NCI-H1092 treated with DMSO at 0.1 percent for 48 hours (cell line): ENCODE measurements at regions not wholly inside any gene's neighbourhood (a gene's known extent, or its start where the extent isn't known, plus 50 kb on each side); places are given as distances from the start of the nearest gene placed in this dataset.
"Not testable (repeated sequence)": the region's sequence is repeated elsewhere in the genome, so short reads cannot be mapped to it uniquely, and the experiment has no call there.

ENCODE experiments used
- DNase-seq: peaks from one replicate; lab custom pipeline; 2025; lab: John Stamatoyannopoulos, UW

DNA sequence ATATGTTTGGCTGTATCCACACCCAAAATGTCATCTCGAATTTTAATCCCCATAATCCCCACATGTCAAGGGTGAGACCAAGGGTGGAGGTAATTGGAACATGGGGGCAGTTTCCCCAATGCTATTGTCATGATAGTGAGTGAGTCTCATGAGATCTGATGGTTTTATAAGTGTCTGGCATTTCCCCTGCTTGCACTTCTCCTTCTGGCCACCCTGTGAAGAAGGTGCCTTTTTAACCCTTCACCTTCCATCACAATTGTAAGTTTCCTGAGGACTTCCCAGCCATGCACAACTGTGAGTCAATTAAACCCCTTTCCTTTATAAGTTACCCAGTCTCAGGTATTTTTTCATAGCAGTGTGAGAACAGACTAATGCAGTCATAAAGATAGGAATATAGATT lies 216.7 kb upstream of the SSTR1 start:
- DNase-seq, result no peak

DNA sequence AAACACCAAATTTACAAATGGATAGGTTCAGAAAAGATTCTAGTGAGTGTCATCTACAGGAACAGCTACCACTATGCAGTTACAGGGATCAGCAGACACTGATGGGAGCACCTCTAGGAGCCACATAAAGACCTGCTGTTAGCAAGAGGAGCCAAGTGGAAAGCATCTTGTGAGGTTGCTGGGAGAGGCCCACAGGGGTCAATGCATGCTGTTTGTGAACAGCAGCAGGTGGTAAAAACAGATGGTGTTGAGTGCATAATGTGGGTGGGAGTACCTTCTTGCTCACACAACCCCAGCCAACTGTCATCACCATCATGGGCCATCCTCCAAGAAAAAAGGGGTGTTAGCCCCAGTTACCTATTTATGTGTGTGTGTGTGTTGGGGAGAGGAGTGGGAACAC lies 215.2 kb upstream of the SSTR1 start:
- peak; percentile 46 for DNase-seq

DNA sequence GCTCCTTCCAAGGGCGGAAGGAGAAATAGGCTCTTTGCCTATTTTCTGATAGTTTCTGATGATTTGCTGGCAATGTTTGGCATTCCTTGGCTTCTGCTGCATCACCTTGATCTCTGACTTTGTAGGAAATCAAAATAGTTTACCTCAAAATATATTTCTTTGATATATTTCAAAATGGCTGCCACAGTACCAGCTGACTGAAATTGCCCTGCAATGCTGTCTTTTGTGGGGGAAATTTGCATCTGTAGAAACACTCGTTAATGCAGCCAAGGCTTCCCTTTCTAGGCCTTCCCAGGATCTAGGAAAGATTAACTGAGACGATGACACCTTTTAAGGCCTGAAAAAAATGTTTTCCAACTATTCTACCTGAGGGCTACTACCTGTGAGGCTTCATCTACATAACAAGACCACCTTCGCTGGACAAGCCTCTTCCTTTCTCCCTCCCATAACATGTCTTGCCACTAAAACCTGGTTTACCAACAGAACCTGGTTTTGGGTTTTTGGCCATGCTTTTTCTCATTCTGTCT lies 212.8 kb upstream of the SSTR1 start:
- DNase-seq, result no peak

DNA sequence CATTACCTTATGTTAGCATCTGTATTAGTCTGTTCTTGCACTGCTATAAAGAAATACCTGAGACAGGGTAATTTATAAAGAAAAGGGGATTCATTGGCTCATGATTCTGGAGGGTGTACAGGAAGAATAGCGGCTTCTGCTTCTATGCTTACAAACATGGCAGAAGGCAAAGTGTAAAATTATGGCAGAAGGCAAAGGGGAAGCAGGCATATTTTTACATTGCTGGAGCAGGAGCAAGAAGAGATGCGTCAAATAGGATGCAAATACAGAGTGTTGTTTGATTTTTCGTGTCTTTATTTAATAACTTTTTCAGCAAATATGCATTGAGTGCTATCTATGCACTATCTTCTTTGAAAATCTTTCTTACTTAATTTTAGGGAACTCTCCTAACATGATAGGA lies 210.7 kb upstream of the SSTR1 start:
- DNase-seq, result no peak

DNA sequence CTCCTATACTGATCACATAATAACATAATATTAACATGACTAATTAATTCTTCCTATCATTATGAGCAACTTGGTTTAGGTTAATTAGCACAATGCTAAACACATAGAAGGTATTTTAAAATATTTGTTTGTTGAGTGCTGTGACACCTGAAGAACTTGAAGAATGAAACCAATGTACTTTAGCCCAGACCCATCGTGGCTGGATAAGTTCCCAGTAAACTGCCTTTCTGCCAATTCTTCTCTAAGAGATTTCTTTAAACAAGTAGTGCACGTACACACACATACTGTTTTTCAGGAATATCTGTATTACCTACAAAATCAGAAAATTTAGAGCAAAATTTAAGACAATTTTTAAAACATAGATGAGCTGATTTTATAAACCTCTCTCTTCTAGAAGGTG lies 207.4 kb upstream of the SSTR1 start:
- DNase-seq, result no peak

DNA sequence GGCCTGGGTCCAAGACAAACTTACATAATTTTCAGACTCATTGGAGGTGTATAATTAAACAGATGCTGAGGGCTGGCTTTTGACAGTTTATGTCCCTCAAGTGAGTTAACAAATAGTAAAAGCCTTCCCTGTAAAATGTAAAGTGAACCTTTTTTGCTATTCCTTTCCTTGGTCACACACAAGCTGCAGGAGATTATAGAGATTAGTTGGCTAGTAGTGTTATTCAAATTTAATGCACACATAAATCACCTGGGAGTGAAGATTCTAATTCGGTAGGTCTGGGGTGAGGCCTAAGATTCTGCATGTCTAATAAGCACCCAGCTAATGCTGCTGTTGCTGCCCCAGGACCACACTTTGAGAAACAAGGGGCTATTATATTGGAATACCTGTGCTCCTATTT lies 206.2 kb upstream of the SSTR1 start:
- DNase-seq, result no peak

DNA sequence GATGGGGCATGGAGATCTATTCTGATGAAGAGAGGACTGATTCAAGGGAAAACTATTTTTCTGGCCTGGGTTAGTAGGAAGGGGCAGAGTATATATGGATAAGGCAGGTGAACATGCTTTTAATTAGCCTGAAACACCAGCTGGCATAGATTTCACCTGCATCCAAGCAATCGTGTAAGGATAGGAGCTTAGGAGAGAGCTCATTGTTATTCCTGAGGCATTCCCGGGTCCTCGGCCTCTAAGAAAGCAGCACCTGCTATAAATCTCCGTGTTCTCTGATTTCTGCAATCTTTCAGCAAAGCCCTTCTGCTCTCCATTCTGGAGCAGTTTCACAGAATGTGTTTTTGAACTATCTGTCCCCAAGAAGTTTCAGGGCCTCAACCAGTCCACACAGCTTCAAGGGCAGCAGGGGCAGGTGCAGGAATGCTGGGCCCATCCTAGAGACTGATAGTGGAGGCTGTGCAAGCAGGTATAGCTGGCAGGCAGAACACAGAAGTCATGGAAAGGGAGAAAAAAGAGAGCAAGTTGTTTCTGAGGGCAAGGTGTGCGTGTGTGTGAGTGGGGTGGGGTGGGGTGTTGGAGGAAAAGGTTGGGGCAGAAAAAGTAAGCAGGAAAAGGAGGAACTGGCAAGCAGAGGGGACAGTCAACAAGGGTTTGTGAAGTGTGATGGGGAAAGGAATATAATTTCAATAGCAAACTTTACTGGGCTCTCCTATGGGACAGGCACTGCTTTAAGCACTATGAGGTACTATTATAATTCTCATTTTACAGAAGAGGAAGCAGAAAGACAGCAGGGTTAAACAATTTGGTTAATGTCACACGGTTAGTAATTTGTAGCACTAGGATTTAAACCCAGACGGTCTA lies 203.7 kb upstream of the SSTR1 start:
- no peak for DNase-seq

DNA sequence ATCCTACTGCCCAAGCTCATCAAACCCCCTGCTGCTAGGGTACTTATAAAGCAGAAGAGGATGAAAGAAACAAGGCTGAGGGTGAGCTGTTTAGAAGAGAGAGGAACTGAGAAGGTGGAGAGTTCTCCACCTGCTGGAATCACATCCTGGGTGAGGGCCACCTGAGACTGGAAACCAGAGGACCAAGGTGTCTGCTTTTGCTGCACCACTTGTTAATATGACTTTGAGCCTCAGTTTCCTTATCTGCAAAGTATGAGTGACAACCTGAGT lies 203.2 kb upstream of the SSTR1 start:
- no peak for DNase-seq

DNA sequence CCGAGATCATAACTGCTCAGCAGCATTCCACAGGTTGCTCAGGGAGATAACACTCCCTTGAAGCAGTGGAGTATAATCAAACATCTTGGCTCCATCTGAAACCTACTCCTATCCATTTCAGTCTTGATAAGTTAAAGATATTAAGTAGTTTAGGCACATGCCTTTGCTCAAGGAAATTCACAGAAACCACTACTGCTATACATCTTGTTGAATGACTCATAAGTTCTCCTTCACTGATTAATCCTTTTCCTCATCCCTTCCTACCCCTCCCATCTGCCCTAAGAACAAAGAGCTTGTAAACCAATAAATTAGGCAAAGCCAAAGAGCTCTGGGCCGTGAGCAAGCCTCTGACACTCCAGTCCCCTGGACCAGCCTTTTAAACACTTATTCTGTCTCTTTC lies 196.5 kb upstream of the SSTR1 start:
- DNase-seq, result not testable (repeated sequence)

DNA sequence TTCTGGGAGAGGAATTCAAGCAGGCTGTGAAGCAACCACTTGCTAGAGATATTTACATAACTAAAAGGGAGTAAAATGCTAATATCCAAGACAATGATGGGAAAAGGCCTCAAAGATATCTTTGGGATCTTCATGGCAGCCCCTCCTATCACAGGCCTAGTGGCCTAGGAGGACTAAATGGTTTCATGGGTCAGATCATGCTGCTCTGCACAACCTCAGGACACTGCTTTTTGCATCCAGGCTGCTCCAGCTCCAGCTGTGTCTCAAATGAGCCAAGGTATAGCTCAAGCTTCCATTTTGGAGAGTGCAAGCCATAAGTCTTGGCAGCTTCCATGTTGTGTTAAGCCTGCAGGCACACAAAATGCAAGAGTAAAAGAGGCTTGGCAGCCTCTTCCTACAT lies 195.6 kb upstream of the SSTR1 start:
- DNase-seq, result no peak

DNA sequence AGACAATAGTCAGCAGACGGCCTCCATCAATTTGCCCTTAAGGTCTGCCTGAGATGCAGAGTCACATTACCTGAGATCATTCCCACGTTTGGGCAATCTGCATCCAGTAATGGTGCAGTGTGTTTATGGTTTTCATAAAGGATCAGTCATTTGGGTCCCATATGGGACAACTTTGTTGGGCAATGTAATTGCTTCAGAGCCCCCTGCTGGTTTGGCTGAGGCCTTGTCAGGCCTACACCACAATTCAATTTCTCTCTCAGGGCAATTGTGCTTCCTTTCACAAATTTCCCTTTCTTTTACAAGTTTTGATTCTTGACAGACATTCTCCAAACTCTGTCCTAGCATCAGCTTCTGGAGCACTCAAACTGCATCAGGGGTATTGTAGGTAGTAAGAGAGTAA lies 191.2 kb upstream of the SSTR1 start:
- no peak for DNase-seq

DNA sequence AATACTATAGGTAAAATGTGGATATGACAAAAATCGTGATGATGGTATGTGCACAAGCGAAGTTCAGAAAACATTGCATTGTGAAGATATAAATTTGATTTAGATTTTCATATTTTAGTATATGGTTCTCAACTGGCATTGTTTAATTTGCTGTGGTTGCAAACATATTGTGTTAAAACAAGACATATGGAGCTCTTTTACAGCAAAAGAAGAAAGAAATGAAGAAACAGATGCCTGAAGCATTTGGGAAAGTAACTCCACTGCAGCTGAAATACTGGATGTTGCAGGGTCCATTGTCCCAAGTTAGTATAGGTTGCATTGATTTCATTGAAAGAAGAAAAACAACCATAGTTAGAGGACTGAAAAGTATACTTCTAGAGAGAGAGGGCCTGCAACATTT lies 185.8 kb upstream of the SSTR1 start:
- DNase-seq, result no peak

DNA sequence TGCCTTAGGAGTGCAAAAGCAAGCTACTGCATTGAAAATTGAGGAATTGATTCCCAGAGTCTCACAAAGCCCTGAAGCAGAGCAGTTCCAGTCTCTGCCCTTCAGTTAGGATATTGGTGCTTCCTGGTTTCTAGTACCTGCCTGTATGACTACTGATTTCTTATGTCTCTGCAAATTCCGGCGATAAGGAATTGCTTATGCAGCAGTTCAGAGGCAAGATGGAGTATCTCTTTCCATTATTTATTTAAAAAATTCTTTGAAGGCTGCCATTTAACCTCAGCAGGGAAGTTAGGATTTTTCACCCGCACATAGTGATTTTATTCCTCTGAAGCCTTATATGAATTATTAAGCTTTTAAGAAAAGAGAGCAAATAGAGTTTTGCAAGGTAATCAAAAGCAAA lies 184.9 kb upstream of the SSTR1 start:
- no peak for DNase-seq

DNA sequence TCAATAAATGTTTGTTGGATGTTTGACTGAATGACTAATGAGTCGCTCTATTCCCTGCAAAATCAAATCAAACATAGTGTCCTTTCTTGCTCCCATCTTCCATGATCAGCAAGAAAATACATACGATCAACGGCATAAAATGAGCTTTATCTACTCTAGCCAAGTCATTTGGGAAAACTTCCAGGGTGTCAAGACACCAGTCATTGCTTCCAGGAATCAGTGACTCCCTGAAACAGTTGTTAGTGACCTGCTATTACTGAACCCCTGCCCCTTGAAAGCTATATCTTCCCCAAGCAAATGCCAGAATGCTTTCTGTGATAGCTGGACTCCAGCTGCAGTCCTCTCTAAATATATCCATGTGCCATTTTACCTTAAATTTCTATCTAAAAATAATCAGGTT lies 169.5 kb upstream of the SSTR1 start:
- DNase-seq, result no peak

DNA sequence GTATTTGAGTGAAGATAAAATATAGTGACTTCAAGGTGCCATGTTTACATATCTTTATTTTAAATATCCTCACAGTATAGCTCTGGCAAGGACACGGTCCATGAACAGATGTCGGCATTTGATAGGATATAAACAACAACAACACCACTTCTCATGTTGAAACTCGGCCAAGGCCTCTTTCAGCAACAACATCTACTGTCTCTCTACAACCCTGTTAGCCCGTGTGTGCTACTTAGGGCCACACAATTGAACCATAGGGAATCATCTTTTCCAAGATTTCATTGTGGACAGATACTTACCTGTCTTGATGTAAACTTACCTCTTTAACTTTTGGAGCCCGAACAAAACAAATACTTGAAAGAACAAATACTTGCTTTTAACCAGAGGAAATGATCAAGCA lies 168.7 kb upstream of the SSTR1 start:
- DNase-seq, result peak; percentile 11

DNA sequence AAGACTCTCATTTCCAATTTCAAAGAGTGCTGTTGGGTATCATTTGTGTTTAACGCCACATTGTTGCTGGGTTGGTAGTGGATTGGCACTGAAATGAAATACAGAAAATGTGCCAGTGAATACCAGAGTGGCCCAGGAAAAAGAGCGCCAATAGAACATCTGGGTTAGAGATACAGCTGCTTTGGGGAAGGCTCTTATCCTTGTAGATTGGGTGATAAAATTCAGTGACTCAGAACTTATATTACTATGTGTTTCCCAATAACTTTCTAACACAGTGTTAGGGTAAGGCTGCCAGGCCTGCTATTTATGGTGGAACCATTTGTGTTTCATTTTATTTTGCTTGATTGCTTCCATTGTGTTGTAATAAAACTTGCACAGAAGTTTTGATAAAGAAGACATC lies 168.2 kb upstream of the SSTR1 start:
- DNase-seq, result no peak

DNA sequence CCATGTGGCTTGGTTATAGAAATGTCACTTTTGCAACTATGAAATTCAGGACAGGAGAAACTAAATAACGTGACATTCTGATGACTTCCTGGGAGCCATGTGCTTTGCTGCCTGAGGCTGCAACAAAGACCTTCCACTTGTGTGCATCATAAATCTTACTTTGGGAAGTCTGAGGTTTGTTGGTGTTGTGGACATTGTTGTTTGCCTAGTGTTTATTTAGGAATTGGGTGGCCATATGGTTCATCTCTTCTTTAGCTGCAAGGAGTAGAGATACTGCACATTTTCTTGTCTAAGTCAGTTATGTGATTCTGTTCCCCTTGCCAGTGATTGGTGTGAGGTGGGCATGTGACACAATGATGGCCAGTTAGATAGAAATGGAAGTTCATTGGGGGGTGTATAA lies 167.3 kb upstream of the SSTR1 start:
- no peak for DNase-seq

DNA sequence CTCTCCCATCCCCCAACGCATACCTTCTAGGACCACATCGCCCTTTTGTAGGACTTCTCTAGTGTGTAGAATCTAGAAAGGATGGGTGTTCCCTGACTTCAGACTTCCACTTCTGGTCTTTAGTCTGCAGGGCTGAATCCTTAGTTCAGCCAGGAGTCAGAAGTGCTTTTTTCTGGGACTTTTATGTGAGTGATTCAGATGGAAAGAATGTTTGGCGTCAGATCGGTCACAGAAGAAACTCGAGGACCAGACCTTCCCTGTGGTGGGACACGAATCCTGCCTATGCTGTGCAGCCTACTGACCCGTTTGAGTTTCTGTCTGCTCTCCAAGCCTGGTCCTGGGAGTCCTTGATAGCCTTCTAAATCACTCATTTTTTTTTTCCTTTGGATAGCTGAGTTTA lies 165.4 kb upstream of the SSTR1 start:
- DNase-seq, result no peak

DNA sequence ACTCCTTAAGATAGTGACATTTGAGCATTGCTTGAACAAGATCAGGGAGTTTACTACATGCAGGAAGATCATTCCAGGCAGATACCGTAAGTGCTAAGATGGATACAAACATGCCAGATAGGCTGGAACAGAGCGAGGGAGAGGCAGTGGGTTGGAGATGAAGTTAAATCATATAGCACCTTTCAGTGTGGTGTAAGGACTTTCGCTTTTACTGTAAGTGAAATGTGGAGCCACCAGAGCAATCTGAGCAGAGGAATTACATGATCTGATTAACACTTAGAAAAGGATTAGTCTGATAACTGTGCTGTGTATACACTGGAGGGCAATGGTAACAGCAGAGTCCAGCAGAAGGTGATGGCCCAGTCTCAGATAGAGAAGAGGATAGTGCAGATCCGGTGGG lies 163.0 kb upstream of the SSTR1 start:
- no peak for DNase-seq

DNA sequence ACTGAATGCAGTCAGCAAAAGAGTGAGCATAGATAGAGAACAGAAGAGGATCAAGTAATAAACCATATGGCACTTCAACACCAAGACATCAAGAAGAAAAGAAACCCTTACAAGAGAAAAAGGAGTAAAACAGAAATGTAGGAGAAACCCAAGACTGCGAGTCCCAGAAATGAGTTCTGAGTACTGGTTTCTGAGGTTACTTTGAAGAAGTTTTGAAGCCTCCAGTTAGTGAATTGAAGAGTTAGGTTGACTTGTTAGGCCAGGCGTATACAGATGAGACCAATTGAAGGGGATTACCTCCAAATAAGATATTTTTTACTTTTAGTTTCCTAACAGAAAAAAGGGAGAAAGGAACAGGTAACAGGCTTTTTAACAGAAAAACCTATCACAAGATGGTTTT lies 162.2 kb upstream of the SSTR1 start:
- DNase-seq, result no peak

DNA sequence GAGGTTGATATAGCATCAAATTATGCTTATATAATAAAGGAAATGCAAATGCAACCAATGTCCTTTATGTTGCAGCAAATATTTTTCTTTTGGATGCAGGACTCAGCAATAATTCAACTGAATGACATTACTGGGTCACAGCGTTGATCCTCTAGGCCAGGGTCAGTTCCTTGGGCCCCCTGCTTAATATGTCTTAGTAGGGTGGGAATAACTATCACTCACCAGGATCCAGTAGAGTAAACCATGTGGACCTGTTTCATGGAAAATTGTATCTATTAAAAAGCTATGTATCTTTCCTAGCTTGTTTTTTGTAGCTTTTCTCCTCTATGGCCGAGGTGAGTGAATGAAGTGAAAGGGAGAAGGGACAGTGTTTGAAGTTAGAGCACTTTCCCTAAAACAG lies 161.5 kb upstream of the SSTR1 start:
- DNase-seq, result no peak

DNA sequence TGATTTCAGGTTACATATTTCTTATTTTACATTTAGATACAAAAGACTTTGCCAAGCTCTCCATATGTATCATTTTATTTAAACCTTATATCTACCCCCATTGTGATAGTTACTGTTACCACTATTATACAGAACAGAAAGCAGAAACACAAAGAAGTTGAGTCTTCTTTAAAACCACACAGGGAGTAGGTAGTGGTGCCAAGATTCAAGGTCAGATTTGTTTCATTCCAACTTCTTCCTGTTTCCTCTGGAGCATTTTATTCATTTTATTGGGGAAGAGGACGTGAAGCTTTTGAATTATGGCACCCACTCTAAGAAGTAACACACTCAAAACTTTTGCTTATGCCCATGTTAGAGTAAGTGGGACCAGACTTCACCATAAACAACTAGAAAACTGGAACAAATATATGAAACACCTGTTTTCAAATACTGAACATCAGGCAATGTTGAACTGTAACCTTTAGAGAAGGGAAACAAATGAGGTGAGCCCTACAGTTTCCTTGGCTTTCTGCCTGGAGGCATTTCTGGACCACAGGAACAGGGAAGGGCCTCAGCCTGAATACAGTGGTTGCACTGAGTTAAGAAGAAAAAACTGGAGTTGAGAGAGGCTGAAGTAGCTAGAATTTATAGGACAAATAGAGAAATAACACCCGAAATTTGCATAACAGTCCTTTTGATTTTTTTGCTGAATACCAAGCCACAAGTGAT lies 160.4 kb upstream of the SSTR1 start:
- DNase-seq, result no peak

DNA sequence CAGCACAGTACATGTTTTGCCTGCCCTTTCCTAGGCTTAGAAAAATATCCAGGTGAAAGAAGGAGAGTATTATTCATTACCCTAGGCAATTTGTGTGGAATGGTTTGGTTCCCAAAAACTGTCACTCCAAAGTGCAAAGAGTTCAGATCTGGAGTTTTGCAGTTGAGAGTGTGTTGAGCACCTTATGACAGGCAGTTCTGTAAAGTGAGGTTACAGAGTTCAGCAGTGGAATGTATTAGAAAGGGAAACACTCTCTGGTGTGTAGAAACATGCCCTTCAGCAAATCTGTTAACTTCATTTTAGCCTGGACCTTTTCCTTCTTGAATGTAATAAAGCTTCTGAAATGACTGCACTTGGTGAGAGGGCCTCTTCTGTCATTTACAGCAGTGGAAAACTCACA lies 154.0 kb upstream of the SSTR1 start:
- no peak for DNase-seq

DNA sequence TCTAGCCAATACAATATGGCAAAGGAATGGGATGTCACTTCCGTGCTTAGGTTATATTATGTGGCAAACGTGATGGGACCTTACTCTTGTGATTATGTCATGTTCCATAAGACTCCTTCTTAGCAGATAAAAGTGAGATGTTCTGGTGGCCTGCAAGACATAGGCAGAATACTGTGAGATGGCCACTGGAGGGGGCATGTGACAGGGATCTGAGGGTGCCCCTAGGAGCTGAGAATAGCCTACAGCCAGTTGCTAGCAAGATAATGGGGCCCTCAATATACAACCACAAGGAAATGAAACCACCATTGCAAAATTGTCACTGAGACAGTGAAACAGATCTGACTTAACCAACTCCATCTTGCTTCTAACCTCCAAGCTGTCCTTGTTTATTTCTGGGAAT lies 151.4 kb upstream of the SSTR1 start:
- DNase-seq, result no peak
